ENCODE measurements at regions not wholly inside any gene's neighbourhood (a gene's known extent, or its start where the extent isn't known, plus 50 kb on each side); places are given as distances from the start of the nearest gene placed in this dataset.

- TF ChIP-seq POLR2A (IDR thresholded peaks at IDR 0.05) = no peak
- TF ChIP-seq, protein P1, sequence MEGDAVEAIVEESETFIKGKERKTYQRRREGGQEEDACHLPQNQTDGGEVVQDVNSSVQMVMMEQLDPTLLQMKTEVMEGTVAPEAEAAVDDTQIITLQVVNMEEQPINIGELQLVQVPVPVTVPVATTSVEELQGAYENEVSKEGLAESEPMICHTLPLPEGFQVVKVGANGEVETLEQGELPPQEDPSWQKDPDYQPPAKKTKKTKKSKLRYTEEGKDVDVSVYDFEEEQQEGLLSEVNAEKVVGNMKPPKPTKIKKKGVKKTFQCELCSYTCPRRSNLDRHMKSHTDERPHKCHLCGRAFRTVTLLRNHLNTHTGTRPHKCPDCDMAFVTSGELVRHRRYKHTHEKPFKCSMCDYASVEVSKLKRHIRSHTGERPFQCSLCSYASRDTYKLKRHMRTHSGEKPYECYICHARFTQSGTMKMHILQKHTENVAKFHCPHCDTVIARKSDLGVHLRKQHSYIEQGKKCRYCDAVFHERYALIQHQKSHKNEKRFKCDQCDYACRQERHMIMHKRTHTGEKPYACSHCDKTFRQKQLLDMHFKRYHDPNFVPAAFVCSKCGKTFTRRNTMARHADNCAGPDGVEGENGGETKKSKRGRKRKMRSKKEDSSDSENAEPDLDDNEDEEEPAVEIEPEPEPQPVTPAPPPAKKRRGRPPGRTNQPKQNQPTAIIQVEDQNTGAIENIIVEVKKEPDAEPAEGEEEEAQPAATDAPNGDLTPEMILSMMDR (IDR thresholded peaks at IDR 0.05) = no peak
- TF ChIP-seq EP300 (IDR thresholded peaks at IDR 0.05) = no peak
- no peak for TF ChIP-seq POLR2AphosphoS5 (IDR thresholded peaks at IDR 0.05)
Observed at GRCh38 chr4:37769391-37769989, 57.0 kb upstream of the PGM2 start.
